Upper lobe of left lung (tissue), 6 donors: ENCODE measurements at regions not wholly inside any gene's neighbourhood (a gene's known extent, or its start where the extent isn't known, plus 50 kb on each side); places are given as distances from the start of the nearest gene placed in this dataset.

Source experiments
- ATAC-seq, 2 donors: fragments of 200-7000 bp; cut with Tn5 transposase; one replicate each; pipeline ENCODE4 v1.9.1; 2022; ENCODE audit warnings: mild to moderate bottlenecking in 2 of 2, moderate library complexity in 2 of 2; ENCODE audit not compliant: low FRiP score in 2 of 2
- DNase-seq, 2 donors: peaks; one replicate each; pipeline ENCODE4 v3.0.0-alpha.2; 2019 to 2020
- H3K27ac ChIP-seq, 4 donors: fragments of 200-600 bp; sonication (generic); one replicate each; pipeline ENCODE4 v1.5.1; 2016 to 2019
- H3K27me3 ChIP-seq, 4 donors: fragments of 200-600 bp; sonication (generic); one replicate each; pipeline ENCODE4 v1.5.1; 2017 to 2019
- H3K36me3 ChIP-seq, 4 donors: fragments of 200-600 bp; sonication (generic); one replicate each; pipeline ENCODE4 v1.5.1; 2016 to 2019
- H3K4me1 ChIP-seq, 4 donors: fragments of 200-600 bp; sonication (generic); one replicate each; pipeline ENCODE4 v1.5.1; 2018 to 2019
- H3K4me3 ChIP-seq, 4 donors: fragments of 200-600 bp; sonication (generic); one replicate each; pipeline ENCODE4 v1.5.1; 2017 to 2019; ENCODE audit warnings: mild to moderate bottlenecking in 2 of 4, moderate library complexity in 1 of 4
- H3K9me3 ChIP-seq, 4 donors: fragments of 200-600 bp; sonication (generic); one replicate each; pipeline ENCODE4 v1.5.1; 2018 to 2019
- EP300 ChIP-seq, 4 donors: sonication (generic); formaldehyde crosslinking; IDR thresholded peaks; one replicate each; pipeline ENCODE4 v1.5.1; 2017; ENCODE audit warnings: antibody characterized with exemption in 4 of 4, control low read depth in 2 of 4
- POLR2A ChIP-seq, 4 donors: fragments of 450-650 bp; IDR thresholded peaks; one replicate each; pipeline ENCODE4 v1.5.1; 2016 to 2017; ENCODE audit warnings: antibody characterized with exemption in 4 of 4, mild to moderate bottlenecking in 2 of 4
- POLR2AphosphoS5 ChIP-seq, 2 donors: sonication (generic); formaldehyde crosslinking; IDR thresholded peaks; one replicate each; pipeline ENCODE4 v1.5.1; 2017; ENCODE audit warnings: antibody characterized with exemption in 2 of 2
- WGBS, 2 donors: methylation state at CpG; one replicate each; pipeline ENCODE4 v1.1.5; 2017 to 2018; 5-methylcytosine and 5-hydroxymethylcytosine counted together
- TF ChIP-seq, protein P1 (sequence below), 6 experiments: fragments of 450-650 bp in 4 of 6; fragments of 200-600 bp in 2 of 6; sonication (generic) in 2 of 6; IDR thresholded peaks; one replicate each; pipeline ENCODE4 v1.5.1; 2016 to 2019; ENCODE audit warnings: antibody characterized with exemption in 6 of 6
- donor health status: DM: no; HTN: no; CAD: no; lungs with moderate emphysema.
- donor health status: DM: no; HTN: yes; CAD: no; lungs with severe emphysema.

DNA sequence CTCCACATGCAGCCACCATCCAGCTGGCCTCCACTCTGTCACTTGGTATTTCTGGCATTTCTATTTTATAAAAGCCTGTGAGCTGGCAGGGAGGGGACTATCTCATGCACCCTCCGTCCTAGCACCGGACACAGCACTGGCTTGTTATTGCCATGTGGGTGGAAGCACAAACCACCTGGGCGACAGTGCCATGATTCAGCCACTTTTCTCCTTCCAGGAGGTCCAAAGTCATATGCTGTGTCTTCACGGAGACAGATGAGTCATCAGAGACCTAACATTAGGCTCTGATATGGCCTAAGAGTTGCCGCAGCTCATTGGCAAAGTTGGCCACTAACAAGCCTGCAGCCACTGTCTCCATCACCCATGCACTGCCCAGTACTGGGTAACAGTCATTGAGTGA is 1123.0 kb downstream of the VRK1 start:
- Histone ChIP-seq H3K4me3 (no peak overlapping the region), H3K9me3 (no peaks in the 10 kb centered on the region), H3K4me1 (no peaks in the 10 kb centered on the region), H3K27ac (no peak overlapping the region), H3K27me3 (no peaks in the 10 kb centered on the region), H3K36me3 (no peaks in the 10 kb centered on the region)
- DNase-seq (no peak), ATAC-seq (no peak)
- 93% methylated on average over 4 to 5 of the region's 5 CpGs for WGBS, 2 donors
- TF ChIP-seq POLR2AphosphoS5 (IDR thresholded peaks at IDR 0.05) (no peak), EP300 (IDR thresholded peaks at IDR 0.05) (no peak), POLR2A (IDR thresholded peaks at IDR 0.05) (no peak)
- TF ChIP-seq, protein P1, sequence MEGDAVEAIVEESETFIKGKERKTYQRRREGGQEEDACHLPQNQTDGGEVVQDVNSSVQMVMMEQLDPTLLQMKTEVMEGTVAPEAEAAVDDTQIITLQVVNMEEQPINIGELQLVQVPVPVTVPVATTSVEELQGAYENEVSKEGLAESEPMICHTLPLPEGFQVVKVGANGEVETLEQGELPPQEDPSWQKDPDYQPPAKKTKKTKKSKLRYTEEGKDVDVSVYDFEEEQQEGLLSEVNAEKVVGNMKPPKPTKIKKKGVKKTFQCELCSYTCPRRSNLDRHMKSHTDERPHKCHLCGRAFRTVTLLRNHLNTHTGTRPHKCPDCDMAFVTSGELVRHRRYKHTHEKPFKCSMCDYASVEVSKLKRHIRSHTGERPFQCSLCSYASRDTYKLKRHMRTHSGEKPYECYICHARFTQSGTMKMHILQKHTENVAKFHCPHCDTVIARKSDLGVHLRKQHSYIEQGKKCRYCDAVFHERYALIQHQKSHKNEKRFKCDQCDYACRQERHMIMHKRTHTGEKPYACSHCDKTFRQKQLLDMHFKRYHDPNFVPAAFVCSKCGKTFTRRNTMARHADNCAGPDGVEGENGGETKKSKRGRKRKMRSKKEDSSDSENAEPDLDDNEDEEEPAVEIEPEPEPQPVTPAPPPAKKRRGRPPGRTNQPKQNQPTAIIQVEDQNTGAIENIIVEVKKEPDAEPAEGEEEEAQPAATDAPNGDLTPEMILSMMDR (IDR thresholded peaks at IDR 0.05) = no peak

DNA sequence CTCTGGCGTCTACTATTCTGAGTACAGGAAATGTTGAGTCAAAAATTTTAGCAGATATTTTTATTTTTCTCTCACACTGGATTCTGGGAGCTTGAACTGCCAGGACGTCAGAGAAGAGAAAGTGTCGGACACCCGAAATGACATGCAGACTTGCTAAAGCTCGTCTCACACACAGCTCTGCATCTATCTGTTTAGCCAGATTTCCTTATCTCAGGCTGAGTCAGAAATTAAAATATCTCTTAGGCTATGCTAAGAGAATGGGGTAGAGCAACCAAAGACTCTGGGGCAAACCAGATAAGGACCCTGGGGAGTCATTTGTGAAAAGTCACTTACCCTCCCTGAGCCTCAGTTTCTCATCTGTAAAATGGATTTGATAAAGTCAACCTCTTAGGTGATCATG is 1124.1 kb downstream of the VRK1 start:
- Histone ChIP-seq H3K4me1 (no peaks in the 10 kb centered on the region), H3K9me3 (no peaks in the 10 kb centered on the region)

DNA sequence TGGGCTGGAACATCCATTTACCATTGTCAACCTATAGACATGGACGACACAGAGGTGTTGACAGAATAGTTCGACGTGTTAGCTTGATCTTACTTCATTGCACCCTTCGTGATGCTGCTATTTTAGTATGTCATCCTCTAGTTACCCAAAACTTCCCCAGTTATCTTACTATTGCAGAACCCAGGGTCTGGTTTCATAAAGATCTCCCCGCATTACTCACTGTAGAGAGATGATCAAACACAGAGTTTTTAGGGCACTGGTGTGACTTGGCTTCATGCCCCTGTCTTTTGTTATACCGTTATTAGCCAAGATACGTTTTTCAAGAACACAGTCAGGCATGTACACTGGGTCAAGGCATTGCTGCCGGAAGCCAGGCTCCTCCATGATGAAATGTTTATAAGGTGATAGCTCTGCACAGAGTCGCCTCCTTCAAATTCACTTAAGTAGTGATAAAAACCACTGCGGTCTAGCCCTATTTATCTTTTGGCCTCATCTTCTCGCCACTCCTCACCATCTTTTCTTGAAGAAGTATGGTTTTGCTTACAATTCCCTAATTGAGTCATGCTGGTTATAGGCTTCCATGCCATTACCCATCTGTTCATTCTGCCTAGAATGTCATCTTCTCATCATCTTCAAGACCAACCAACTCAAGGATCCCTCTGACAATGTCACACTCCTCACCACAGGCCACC is 1127.9 kb downstream of the VRK1 start:
- Histone ChIP-seq H3K27me3 (no peaks in the 10 kb centered on the region), H3K27ac (no peak overlapping the region), H3K9me3 (no peaks in the 10 kb centered on the region), H3K4me3 (no peak overlapping the region), H3K4me1 (no peaks in the 10 kb centered on the region), H3K36me3 (no peaks in the 10 kb centered on the region)
- DNase-seq (no peak), ATAC-seq (no peak)
- TF ChIP-seq POLR2AphosphoS5 (IDR thresholded peaks at IDR 0.05) = no peak
- TF ChIP-seq POLR2A (IDR thresholded peaks at IDR 0.05) = no peak
- TF ChIP-seq EP300 (IDR thresholded peaks at IDR 0.05) = no peak
- TF ChIP-seq, protein P1 (IDR thresholded peaks at IDR 0.05) = no peak
- WGBS, 2 donors = 78 to 87% methylated on average over 11 of the region's 11 CpGs

More for the DNA sequence above, 1124.1 kb downstream of the VRK1 start:
- DNase-seq (no peak), ATAC-seq (no peak)
- Histone ChIP-seq H3K27me3 (no peaks in the 10 kb centered on the region), H3K27ac (no peak overlapping the region), H3K36me3 (no peaks in the 10 kb centered on the region), H3K4me3 (no peak overlapping the region)
- WGBS, 2 donors = 40 to 63% methylated on average over 5 of the region's 5 CpGs
- TF ChIP-seq, protein P1 (IDR thresholded peaks at IDR 0.05) = no peak
- TF ChIP-seq POLR2AphosphoS5 (IDR thresholded peaks at IDR 0.05) = no peak
- TF ChIP-seq EP300 (IDR thresholded peaks at IDR 0.05) = no peak
- no peak for TF ChIP-seq POLR2A (IDR thresholded peaks at IDR 0.05)

DNA sequence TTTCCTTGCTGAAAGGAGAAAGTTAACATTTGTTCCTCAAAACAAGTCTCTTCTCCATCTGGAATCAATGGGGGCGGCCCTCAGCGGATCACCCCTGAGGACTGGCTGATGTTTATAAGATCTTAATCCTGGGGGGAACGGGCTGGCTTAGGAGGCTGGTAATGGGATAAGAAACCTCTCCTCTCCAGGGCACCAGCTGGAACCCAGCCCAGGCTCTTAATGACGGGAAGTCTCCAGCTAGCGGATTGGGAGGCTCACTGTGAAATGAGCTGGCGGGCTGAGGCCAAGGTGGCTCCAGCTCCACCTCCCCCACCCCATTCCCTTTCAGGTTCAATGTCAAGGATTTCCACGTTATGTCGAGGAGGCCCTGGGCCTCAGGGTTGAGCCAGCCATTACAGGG is 1133.0 kb downstream of the VRK1 start:
- H3K4me1 ChIP-seq = no peaks in the 10 kb centered on the region
- TF ChIP-seq POLR2A (IDR thresholded peaks at IDR 0.05) = no peak
- no peak for TF ChIP-seq POLR2AphosphoS5 (IDR thresholded peaks at IDR 0.05)
- no peak overlapping the region for H3K27ac ChIP-seq
- 83 to 90% methylated on average over 7 to 8 of the region's 8 CpGs for WGBS, 2 donors
- H3K27me3 ChIP-seq = no peaks in the 10 kb centered on the region
- H3K9me3 ChIP-seq = no peaks in the 10 kb centered on the region
- H3K4me3 ChIP-seq = no peak overlapping the region
- peak in 1 of 2 donors; percentile 6 for DNase-seq
- no peaks in the 10 kb centered on the region for H3K36me3 ChIP-seq
- no peak for ATAC-seq

DNA sequence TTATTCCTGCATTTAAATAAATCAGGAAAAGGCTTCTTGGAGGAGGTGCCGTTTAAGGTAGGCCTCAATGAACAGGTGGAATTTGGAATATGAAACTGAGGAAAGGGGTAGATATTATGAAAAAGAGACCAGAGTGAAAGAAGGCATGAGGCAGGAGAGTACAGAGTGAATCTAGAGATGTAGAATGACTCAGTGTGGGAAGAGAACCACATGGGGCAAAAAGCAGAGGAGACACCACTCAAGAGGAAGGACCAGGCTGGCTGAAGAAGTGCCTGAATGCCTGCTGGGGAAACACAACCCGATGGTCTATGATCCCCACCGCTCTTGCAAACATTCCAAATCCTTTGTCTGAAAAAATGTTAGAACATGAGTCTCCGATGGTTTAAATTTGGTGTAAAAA is 1134.1 kb downstream of the VRK1 start:
- no peaks in the 10 kb centered on the region for H3K9me3 ChIP-seq
- H3K36me3 ChIP-seq = no peaks in the 10 kb centered on the region
- TF ChIP-seq EP300 (IDR thresholded peaks at IDR 0.05) = no peak
- TF ChIP-seq POLR2AphosphoS5 (IDR thresholded peaks at IDR 0.05) = no peak
- TF ChIP-seq, protein P1 (IDR thresholded peaks at IDR 0.05) = no peak
- TF ChIP-seq POLR2A (IDR thresholded peaks at IDR 0.05) = no peak
- DNase-seq = no peak
- H3K4me3 ChIP-seq = no peak overlapping the region
- ATAC-seq = no peak
- no peak overlapping the region for H3K27ac ChIP-seq
- no peaks in the 10 kb centered on the region for H3K27me3 ChIP-seq
- no peaks in the 10 kb centered on the region for H3K4me1 ChIP-seq
- WGBS, 2 donors = 91% methylated on average over 4 of the region's 4 CpGs
